ENCODE measurements at regions not wholly inside any gene's neighbourhood (a gene's known extent, or its start where the extent isn't known, plus 50 kb on each side); places are given as distances from the start of the nearest gene placed in this dataset.

DNA sequence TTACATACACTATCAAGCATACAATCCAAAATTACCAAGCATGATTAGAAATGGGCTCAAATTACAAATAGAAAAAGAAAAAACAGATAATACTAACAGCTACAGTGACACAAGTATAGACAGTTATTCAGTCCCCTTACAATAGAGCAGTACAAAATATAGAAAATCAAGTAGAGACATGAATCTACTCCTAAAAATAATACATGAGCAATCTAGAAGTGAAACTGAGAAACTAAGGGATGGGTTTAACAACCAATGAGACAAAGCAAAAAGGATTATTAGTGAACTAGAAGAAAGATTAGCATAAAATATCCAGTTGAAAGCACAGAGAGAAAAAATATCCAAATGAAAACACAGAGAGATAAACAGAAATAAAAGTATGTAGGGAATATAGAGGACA, 426.7 kb downstream of the TBC1D4 start:
- TF ChIP-seq, protein P1, sequence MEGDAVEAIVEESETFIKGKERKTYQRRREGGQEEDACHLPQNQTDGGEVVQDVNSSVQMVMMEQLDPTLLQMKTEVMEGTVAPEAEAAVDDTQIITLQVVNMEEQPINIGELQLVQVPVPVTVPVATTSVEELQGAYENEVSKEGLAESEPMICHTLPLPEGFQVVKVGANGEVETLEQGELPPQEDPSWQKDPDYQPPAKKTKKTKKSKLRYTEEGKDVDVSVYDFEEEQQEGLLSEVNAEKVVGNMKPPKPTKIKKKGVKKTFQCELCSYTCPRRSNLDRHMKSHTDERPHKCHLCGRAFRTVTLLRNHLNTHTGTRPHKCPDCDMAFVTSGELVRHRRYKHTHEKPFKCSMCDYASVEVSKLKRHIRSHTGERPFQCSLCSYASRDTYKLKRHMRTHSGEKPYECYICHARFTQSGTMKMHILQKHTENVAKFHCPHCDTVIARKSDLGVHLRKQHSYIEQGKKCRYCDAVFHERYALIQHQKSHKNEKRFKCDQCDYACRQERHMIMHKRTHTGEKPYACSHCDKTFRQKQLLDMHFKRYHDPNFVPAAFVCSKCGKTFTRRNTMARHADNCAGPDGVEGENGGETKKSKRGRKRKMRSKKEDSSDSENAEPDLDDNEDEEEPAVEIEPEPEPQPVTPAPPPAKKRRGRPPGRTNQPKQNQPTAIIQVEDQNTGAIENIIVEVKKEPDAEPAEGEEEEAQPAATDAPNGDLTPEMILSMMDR (IDR thresholded peaks at IDR 0.05; ENCODE audit: low read depth, low read length), result no peak
- no peak for DNase-seq (ENCODE audit: extremely low read depth, low read depth)

GRCh38 chr13:75052616-75053015, 429.4 kb downstream of the TBC1D4 start:
- TF ChIP-seq, protein P1 (IDR thresholded peaks at IDR 0.05; ENCODE audit: low read depth, low read length), result no peak
- no peak for DNase-seq (ENCODE audit: extremely low read depth, low read depth)

- TF ChIP-seq, protein P1 (IDR thresholded peaks at IDR 0.05; ENCODE audit: low read depth, low read length), result no peak
- DNase-seq (ENCODE audit: extremely low read depth, low read depth), result peak; percentile 12
These were observed 431.4 kb downstream of the TBC1D4 start for GRCh38 chr13:75050419-75051046.

- DNase-seq (ENCODE audit: extremely low read depth, low read depth), result no peak
- TF ChIP-seq, protein P1 (IDR thresholded peaks at IDR 0.05; ENCODE audit: low read depth, low read length), result no peak
These were observed 432.1 kb downstream of the TBC1D4 start for GRCh38 chr13:75049735-75050335.

GRCh38 chr13:75042807-75043206, 439.2 kb downstream of the TBC1D4 start:
- no peak for DNase-seq (ENCODE audit: extremely low read depth, low read depth)
- TF ChIP-seq, protein P1 (IDR thresholded peaks at IDR 0.05; ENCODE audit: low read depth, low read length), result no peak

DNA sequence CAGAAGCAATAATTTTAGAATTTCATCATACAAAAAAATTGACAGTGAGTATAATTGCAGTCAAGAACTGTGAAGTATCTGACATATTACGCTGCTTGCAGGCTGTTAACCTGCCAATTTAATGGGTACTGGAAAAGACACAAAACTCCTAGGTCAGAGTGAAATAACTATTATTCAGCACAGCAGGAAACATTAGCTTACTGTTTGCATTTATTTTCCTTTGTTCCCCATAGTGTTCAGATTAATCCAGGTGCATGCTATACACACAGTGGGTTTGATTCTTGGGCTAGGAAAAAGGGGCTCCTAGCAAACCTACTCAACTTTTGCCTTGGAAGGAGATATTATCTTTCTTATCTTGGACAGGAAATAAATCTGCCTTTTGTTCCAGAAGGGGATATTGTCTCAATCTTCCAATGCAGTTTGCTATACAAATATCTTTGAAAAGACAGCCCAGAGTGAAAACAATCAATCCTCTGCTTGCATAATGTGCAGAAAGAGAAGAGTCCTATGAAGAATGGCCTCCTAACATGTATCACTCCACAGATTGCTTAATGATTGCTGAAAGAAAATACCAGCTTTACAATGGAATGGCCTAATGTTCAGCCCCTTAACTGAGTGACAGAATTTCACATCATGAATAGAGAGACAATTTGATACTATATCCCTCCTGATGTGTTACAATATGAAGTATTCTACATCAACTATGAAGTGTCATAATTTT, 443.4 kb downstream of the TBC1D4 start:
- TF ChIP-seq, protein P1 (IDR thresholded peaks at IDR 0.05; ENCODE audit: low read depth, low read length), result no peak
- DNase-seq (ENCODE audit: extremely low read depth, low read depth), result no peak

DNA sequence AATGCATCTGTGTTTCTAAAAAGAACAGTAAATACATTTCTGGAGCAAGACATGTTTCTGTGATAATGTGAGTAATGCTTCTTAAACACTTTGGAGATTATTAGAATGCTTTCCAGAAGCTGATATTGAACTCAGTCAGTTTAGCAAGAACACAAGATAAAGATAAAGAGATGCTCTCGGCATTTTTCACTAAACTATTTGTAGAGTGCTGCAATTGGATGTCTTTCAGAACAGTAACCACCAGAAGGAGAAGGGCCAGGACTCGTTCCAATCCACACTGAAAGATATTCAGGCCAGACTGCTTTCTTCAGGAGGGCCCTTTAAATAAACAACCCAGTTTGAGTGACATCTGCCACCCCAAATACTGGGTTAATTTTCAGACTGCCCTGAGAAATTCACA, 456.0 kb downstream of the TBC1D4 start:
- no peak for DNase-seq (ENCODE audit: extremely low read depth, low read depth)
- TF ChIP-seq, protein P1 (IDR thresholded peaks at IDR 0.05; ENCODE audit: low read depth, low read length), result no peak

All from AG09319 (cell line).